ENCODE measurements at regions not wholly inside any gene's neighbourhood (a gene's known extent, or its start where the extent isn't known, plus 50 kb on each side); places are given as distances from the start of the nearest gene placed in this dataset.

DNA sequence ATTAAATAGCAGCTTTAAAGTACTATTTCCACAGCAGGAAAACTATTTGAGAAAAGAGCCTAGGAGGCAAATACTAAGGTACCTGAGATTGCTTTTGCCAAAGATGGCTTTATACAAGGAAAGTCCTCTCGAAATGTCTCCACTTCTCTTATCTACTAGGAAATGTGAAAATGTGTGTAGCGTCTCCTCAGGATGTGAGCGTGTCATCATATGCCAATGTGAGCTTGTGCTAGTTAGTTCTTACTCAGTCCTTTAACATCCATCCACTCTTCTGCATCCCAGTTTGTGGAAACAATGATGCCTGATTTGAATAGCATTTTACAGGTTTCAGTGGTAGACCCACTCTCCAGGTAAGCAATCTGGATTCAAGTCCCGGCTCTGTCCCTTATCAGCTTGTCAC, 421.0 kb downstream of the DYNC2H1 start:
- DNase-seq (ENCODE audit: low spot score): no peak

DNA sequence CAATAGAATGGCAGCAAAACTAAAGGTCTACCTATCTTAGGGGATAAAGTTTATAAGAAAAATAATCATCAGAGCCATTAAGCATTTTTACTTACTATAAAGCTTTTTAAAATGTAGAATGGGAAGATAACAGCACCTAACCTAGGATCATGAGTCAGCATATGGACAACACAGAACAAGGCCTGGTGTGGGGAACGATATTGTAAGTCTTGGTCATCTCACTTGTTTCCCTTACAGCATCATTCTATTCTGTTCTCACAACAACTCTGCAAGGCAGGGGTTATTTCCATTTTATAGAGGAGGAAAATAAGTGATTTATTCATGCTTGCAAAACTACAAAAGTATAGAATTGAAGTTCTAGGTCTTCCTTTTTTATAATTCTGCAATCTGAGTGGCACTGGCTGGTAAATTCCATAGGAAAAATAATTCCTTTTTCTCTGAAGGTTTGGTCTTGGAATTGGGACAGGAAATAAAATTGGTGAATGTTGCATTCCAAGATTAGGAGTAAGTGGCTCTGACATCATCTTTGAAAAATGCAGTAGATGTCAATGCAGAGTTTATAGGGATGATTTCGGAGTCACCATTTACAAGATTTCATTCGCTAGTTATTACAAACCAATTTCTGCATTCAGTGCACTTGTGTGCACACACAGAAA, 423.0 kb downstream of the DYNC2H1 start:
- DNase-seq (ENCODE audit: low spot score): peak; percentile 64

DNA sequence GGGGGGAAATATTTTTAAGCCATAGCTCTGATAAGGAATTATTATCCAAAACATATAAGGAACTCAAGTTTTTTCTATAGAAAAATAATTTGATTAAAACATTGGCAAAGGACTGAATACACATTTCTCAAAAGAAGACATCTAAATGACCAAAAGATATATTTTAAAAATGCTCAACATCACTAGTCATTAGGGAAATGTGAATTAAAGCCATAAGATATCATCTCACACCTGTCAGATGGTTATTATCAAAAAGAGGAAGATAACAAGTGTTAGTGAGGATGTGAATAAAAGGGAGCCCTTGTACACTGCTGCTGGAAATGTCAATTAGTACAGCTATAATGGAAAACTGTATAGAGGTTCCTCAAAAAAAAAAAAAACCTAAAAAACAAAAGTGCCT, 425.0 kb downstream of the DYNC2H1 start:
- no peak for DNase-seq (ENCODE audit: low spot score)

DNA sequence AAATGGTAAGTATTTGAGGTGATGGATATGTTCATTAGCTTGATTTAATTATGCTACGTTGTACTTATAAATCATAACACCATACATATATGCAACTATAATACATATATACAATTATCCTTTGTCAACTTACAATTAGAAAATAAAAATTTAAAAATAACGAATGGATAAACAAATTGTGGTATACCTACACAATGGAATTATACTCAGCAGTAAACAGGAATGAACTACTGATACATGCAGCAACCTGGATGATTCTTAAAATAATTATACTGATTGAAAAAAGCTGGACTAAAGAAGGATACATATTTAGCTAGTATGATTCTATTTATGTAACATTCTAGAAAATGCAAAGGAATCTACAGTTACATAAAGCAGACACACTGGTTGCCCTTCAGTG, 425.7 kb downstream of the DYNC2H1 start:
- no peak for DNase-seq (ENCODE audit: low spot score)

DNA sequence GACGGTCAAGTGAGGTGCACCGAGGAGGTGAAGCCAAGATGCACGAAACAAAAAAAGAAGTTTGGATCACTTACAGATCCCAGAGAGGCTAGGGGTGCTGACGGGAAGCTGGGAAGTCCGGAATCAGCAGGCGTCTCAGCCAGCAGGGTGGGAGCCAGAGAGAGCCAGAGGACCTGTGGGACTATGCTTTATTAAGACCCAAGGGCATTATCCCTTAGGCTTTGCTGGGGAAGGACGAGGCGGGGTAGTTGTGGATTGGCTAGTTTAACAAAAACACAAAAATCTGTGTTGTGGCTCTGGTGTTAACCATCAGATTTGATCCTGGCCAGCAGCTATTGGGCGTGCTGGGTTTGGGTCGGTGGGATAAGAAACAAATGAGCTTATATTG, 427.1 kb downstream of the DYNC2H1 start:
- no peak for DNase-seq (ENCODE audit: low spot score)

DNA sequence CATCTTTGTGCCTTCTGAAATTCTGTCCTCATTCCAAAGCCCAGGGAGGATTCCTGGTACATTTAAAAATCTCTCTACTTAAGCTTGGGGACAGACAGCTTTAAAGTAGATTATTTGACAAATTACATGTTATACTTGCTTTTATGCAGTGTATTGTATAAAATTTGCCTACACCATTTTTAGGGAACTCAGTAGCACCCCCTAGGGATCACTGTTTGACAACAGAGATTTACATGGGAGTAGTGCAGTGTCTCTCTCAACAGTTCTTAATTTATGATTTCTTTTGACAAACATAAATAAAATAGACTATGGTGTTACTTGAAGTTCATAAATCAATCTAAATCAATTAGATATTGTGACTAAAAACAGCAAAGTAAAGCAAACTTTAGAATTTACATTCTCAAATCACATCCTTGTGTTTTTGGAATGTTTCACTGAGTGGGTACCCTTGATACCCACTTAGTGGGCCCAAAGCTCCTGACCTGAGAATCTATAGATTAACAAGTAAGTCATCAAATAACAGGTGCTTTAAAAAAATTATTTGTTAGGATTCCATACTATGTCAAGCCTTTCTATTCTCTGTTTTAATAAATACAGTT, 428.8 kb downstream of the DYNC2H1 start:
- peak; percentile 40 for DNase-seq (ENCODE audit: low spot score)

DNA sequence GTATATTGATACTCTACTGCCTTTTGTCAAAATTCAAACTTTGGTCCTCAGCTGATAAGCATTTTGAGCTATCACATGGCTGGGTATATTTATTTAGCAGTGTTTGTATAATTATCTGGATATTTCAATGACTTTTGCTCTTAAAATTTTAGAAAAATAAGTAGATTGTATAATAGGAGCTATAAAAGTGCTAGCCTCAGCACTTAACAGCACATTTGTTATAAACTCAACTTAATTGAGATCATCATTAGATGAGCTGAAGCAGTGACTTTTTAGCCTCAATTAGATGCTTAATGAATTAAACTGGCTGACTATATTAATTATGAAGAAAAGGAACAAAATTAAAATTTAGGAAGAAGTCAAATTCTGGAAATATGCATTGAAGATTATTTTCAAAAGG, 429.9 kb downstream of the DYNC2H1 start:
- no peak for DNase-seq (ENCODE audit: low spot score)

DNA sequence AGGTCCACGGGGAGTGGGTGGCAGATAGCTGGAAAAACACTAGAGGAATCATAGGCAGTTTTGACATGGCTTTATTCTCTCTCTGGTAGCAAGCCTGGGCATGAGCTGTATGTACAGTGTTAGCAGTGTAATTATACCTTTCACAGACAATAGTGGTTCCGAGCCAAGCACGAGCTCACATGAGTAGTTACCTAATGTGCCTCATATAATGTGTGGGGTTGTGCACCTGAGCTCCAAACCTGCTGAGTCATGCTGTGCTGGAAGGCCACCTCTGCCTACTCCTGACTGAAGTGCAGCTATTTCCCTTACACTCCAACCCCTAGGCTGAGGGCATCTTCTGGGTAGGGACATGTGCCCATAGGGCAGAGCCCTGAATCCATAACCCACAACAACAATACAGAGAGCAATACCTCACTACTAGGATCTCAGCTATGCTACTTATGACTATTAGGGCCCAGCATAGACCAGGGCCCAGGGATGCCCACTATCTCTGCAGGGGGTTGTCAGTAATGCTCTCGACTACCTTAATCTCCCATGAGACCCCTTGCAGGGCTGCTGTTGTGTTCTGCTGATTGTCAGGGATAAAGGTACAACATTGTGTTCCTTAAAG, 432.1 kb downstream of the DYNC2H1 start:
- DNase-seq (ENCODE audit: low spot score): no peak

DNA sequence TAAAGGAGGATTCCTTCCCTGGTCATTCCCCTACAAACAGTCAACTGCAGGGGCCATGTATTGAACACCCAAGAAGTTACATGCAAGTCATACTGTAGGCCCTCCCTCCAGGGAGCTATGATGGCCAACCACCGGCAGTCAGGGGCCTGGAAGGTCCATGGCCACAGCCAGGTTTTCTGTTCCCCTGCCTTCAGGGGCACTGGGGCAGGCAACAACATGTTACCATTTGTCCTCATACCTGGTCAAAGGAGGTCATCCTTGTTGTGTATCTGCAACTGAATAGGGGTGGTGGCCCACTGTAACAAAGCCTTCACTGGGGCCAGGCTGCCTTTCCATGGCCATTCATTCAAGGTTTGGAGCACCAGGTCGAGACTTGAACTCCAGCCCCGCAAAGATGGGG, 433.6 kb downstream of the DYNC2H1 start:
- no peak for DNase-seq (ENCODE audit: low spot score)

DNA sequence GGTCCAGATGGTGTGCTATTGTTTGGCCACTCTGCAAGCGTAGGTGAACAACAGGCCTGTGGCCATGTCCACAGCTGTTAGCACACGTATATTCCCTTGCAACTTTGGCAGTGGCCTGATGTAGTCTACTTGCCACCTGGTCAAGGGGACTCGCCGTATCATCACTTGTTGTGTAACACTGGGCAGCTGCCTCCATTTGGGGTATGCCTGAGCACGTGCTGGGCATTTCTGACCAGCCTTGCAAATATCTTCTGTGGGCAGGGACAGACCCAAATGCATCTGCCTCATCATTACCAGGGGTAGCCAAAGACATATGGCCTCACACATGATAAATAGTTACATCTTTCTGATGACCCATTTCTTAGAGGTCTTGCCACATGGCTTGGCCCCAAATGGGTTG, 434.2 kb downstream of the DYNC2H1 start:
- DNase-seq (ENCODE audit: low spot score): no peak

DNA sequence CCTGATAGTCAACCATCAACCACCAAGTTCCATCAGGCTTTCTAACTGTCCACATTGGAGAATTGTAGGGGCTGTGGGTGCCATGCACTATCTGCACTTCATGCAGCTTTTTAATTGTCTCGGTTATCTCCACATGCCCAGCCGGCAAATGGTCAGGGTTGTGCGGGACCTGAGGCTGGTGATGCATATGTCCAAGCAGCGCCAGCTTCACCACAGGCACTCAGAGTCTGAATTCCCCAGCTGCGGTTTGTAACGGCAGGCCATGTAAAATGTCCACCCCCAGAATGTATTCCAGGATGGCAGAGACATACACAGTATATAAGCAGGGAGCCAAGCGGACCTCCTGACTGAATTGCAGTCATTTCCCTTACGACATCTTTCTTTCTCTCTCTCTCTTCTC, 435.6 kb downstream of the DYNC2H1 start:
- no peak for DNase-seq (ENCODE audit: low spot score)

DNA sequence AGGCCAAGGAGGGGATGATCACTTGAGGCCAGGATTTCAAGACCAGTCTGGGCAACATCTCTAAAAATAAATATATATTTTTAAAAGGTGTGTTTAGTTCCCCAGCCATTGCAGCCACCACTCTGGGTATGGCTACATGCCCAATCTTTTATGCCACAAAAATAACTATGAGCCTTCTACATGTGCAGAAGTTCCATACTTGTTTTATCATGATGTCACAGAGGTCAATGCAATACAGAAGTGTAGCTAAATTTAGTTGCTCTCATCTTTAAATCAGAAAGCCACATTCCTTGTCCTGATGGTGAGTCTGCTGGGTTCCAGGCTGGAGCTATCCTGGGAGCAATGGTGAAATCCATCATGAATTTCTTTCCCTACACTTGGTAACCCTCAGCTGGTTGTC, 436.3 kb downstream of the DYNC2H1 start:
- DNase-seq (ENCODE audit: low spot score): no peak

DNA sequence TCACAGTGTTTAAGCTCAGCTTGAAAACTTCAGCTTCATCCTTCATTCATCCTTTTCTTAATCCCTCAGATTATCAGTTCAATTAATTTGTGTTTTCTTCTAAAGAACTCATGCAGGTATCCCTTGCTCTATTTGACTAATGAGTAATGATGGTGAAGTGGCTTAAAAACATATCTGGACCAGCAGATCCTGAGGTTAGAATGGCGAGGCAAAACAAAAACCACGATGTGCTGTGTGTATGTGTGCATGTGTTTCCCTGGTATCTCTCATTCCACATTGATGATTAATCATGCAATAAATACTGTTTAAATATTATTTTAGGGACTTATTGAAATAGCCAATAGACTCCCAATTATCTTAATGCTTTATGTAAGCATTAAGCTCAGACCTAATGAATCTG, 437.0 kb downstream of the DYNC2H1 start:
- peak; percentile 13 for DNase-seq (ENCODE audit: low spot score)

DNA sequence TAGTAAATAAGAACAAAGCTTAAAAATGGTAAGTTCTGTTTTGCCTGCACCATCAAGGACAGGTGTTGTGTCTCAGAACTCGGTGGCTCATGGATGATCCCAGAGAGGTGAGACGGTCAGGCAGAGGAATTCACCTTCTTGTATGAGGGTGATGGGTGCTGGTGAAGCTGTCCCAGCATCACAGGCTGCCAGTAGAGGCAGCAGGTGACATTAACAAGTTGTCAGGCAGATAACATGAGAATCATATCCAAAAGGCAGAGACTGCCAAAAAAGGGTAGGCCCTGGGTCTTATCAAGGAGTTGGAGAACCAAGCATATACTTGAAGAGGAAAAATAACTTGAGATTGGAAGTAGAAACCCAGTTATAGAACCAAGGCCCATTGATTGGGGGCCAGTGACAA, 437.8 kb downstream of the DYNC2H1 start:
- no peak for DNase-seq (ENCODE audit: low spot score)

DNA sequence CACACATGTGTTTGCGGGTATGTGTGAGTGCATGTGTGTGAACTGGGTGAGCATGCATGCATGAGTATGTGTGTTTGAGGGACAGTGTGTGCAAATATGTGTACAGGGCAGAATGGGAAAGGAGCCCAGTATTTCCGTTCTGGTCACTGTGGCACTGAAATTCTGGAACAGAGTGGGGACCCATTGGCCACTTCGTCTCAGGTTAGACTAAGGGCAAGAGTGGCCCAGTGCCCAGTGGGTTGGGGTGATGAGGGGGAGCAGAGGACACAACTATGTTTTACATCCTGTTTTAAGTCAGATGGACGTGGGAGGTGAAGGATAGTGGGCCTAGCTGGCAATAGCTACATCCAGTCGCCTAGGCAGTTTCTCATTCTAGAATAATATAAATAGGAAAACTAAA, 438.5 kb downstream of the DYNC2H1 start:
- no peak for DNase-seq (ENCODE audit: low spot score)

DNA sequence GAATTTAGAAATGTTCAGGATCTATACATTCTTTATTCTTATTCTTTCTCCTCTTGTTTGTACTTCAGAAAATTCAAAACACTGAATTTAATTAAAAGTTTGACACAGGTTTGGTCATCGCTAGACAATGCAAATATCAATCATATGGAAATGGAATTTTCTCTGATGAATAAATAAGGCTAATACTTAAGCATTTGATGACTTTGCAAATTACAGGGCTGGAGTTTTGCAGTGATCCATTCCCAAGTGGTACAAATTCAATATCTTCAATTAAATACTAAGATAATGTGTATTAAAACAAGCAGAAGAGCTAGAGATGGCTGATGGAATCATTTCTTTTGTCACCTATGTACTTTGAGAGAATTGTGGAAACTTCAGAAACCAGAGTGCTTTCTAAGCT, 439.6 kb downstream of the DYNC2H1 start:
- DNase-seq (ENCODE audit: low spot score): no peak

DNA sequence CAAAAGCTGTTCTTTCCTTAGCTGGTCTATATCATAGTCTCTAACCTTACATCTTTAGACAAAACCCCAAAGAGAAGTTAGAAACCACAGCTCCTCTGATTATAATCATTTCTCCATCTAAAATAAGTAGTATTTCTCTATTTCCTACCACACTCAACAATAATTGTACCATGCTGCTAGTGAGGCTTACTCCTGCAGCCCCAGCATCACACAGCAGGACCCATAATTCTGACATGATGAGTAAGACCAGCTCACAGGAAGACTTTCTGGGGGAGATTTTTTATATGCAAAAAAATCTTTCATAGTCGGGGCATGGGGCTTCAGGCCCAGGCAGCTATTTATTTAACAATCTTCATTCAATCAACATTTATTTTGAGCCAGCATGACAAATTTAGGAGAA, 441.6 kb downstream of the DYNC2H1 start:
- no peak for DNase-seq (ENCODE audit: low spot score)

DNA sequence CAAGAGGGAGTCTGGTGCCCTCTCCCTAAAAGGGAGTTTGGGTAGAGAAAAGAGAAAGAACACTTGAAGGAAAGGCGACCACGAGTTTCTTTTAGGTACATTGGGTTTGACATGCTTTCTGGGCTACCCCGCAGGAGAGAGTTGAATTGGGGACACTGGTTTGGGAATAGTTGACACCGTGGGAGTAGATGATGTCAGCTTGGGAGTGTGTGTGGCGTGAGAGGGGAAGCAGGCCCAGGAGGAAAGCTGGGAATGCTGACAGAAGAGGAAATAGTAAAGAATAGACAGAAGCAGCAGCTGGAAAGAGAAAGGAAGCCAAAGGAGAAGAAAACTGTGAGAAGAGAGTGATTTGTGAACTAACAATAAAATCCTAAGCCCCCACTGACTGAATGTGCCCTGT, 442.9 kb downstream of the DYNC2H1 start:
- no peak for DNase-seq (ENCODE audit: low spot score)

DNA sequence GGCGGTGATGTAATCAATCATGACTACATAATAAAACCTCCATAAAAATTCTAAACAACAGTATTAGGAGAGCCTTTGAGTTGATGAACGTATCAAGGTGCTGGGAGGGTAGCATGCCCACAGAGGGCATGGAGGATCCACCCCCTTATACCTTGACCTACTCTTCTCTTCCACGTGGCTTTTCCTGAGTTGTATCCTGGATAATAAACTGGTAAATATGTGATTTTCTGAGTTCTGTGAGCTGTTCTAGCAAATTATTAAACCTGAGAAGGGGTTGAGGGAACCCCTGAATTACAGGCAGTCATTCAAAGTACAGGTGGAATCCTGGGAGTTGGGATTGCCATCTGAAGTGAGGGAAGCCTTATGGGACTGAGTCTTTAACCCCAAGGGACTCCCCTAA, 446.9 kb downstream of the DYNC2H1 start:
- no peak for DNase-seq (ENCODE audit: low spot score)

DNA sequence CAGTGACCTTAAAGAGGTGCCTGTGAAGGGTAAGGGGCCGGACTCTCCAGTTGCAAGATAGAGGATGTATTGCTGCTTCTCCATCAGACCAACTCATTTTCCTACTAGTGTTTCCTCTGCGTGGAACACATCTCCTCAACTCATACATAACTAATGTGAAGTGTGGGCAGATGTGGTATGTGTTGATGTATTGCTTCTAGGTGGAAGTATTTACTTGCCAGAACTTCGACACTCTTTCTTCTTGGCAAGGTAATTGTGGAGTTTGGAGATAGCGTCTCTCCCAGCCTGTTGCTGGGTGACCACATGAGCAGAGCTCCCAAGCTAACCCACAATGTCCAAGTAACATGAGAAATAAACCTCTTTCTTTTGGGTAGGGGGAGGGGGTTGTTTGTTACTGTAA, 456.9 kb downstream of the DYNC2H1 start:
- DNase-seq (ENCODE audit: low spot score): no peak

DNA sequence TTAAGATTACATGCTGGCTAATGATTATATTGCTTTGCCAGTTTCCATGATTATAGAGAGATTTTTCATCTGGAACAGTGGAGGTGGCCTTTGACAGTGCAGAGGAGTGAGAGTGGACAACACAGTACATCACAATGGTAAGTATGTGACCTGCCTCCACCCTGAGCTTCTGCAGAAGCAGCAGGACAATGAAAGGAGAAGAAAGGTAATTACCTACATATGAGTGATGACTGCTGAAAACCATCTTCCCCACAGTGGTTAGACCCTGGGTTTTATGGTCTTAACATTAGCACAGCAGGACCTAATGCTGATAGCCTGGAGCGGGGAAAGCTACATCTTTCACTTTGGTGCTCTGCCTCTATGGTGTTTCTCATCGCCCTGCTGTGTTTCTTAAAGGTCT, 454.7 kb upstream of the DDI1 start:
- no peak for DNase-seq (ENCODE audit: low spot score)

DNA sequence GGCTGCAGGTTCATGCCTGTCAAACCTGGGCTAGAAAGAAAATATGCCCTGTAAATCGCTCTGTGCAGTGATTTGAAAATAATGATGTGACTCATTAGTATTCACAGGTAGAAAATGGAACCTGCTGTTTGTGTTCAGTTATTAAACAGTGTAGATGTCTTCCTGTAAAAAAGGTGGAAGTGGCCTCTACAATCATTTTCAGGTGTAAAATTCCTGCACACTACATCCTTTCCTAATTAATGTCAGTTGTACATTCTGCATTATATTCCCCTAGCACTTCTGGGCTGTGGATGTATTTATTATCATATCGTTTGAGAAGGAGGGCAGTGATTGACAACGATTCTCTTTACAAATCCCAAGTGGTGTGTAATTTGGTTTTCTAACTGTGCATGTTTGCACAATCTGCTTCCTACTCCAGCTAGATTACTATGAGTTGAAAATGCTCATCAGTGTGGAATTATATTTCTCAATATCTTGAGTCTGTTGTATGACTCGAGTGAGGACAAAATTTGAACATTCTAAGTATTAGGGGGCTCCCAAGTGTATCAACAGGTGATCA, 454.0 kb upstream of the DDI1 start:
- no peak for DNase-seq (ENCODE audit: low spot score)

DNA sequence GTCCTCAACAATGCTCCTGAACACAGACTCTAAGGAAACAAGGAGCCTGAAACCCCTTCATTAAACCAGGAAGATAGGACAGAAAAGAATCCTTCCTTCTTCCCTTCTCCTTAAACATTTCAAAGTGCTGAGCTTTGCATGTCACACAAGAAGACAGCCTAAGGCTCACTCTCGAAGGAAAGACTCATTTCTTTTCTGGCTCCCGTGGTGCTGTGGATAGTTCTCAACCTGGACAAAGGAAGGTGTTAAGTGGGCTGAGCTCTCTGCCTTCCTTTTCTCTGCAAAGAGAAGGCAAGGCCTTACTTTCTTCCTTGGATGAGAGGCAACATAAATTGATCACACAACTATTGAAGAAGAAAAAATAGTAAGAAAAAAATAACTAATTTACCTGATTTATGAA, 452.4 kb upstream of the DDI1 start:
- no peak for DNase-seq (ENCODE audit: low spot score)

DNA sequence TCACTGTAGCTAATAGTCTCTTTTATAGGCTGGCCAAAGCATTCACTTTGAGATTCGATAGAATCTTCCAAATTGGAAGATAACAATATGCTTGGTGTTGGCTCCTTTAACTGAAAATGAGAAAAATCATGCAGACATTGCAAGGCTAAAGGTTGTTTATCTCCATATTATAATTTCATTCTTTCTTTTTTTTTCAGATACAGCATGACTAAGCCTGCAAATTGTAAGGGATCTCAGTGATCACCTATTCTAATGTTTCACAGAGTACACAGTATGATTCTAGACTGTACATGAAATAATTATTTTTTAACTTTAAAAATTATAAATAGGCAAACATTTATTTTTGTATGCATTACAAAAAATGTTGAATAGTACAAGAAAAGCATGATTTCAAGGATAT, 451.7 kb upstream of the DDI1 start:
- DNase-seq (ENCODE audit: low spot score): no peak

All from AG08395 (cell line).